Endodermal cell (in vitro differentiated cells): ENCODE measurements at regions not wholly inside any gene's neighbourhood (a gene's known extent, or its start where the extent isn't known, plus 50 kb on each side); places are given as distances from the start of the nearest gene placed in this dataset.

ENCODE experiments used
- DNase-seq: peaks from one replicate; pipeline ENCODE4 v3.0.0-alpha.2; 2017
- H3K27ac ChIP-seq: 2 replicates; pipeline ENCODE4 v1.5.1; 2013; ENCODE audit warnings: mild to moderate bottlenecking, low read depth, low read length, moderate library complexity
- H3K27me3 ChIP-seq: 2 replicates; pipeline ENCODE4 v1.6.1; 2013; ENCODE audit warnings: mild to moderate bottlenecking, low read length, moderate library complexity; ENCODE audit not compliant: insufficient read depth, control insufficient read depth, poor library complexity, severe bottlenecking
- H3K36me3 ChIP-seq: 2 replicates; pipeline ENCODE4 v1.7.0; 2013; ENCODE audit warnings: mild to moderate bottlenecking, low read length, moderate library complexity; ENCODE audit not compliant: control insufficient read depth, insufficient read depth
- H3K4me1 ChIP-seq: one replicate; pipeline ENCODE4 v1.7.0; 2013; ENCODE audit warnings: low read length; ENCODE audit not compliant: control insufficient read depth, insufficient read depth
- H3K4me3 ChIP-seq: 2 replicates; pipeline ENCODE4 v1.5.1; 2013; ENCODE audit warnings: mild to moderate bottlenecking, low read length, moderate library complexity
- H3K9ac ChIP-seq: 2 replicates; pipeline ENCODE4 v1.6.1; 2013; ENCODE audit warnings: mild to moderate bottlenecking, low read length, moderate library complexity; ENCODE audit not compliant: poor library complexity, severe bottlenecking; ENCODE audit errors: extremely low read depth
- H3K9me3 ChIP-seq: 2 replicates; pipeline ENCODE4 v1.6.1; 2013; ENCODE audit warnings: mild to moderate bottlenecking, low read length, moderate library complexity; ENCODE audit not compliant: control insufficient read depth
- H3K27ac Mint-ChIP-seq: 2 replicates; pipeline ENCODE4 v1.8.0; 2020; ENCODE audit warnings: mixed read lengths
- H3K27me3 Mint-ChIP-seq: 2 replicates; pipeline ENCODE4 v1.8.0; 2021; ENCODE audit warnings: mild to moderate bottlenecking, mixed read lengths; ENCODE audit not compliant: insufficient read depth
- H3K36me3 Mint-ChIP-seq: 2 replicates; pipeline ENCODE4 v1.8.0; 2020; ENCODE audit warnings: low read depth, mixed read lengths
- H3K4me1 Mint-ChIP-seq: 2 replicates; pipeline ENCODE4 v1.8.0; 2020; ENCODE audit warnings: mixed read lengths
- H3K4me3 Mint-ChIP-seq: 2 replicates; pipeline ENCODE4 v1.8.0; 2020; ENCODE audit warnings: mild to moderate bottlenecking, moderate library complexity, mixed read lengths
- H3K9me3 Mint-ChIP-seq: 2 replicates; pipeline ENCODE4 v1.8.0; 2020; ENCODE audit warnings: mild to moderate bottlenecking, mixed read lengths
- CTCF ChIP-seq: fragments of 200-600 bp; sonication (generic); conservative IDR thresholded peaks from 2 replicates; pipeline ENCODE4 v1.5.0; 2021; ENCODE audit warnings: antibody characterized with exemption, mild to moderate bottlenecking
- WGBS, 2 experiments: methylation state at CpG; one replicate each; pipeline versions ENCODE4 v1.1.5 to v1.1.7; 2013; ENCODE audit warnings: missing lambda C conversion rate in 2 of 2, mixed read lengths in 1 of 2; ENCODE audit not compliant: insufficient coverage in 1 of 2, insufficient read length in 1 of 2; 5-methylcytosine and 5-hydroxymethylcytosine counted together

GRCh38 chr1:184210031-184210430, 158.5 kb downstream of the TSEN15 start:
- H3K4me3 ChIP-seq, result no peak overlapping the region

GRCh38 chr1:184210862-184211261, 159.3 kb downstream of the TSEN15 start:
- peaks cover 10% of the 10 kb centered on the region for H3K4me1 ChIP-seq
- no peak for DNase-seq
- no peak overlapping the region for H3K4me3 ChIP-seq
- Mint-ChIP-seq H3K4me1 (peaks cover 10% of the 10 kb centered on the region), H3K27ac (no peak overlapping the region), H3K27me3 (peaks cover 73% of the 10 kb centered on the region), H3K9me3 (no peaks in the 10 kb centered on the region), H3K4me3 (no peak overlapping the region), H3K36me3 (no peaks in the 10 kb centered on the region)
- H3K27ac ChIP-seq, result no peak overlapping the region
- 88 to 89% methylated on average over 6 of the region's 6 CpGs for WGBS, 2 experiments
- no peak overlapping the region for H3K9ac ChIP-seq
- no peaks in the 10 kb centered on the region for H3K9me3 ChIP-seq
- peak; percentile 37 for TF ChIP-seq CTCF
- H3K27me3 ChIP-seq, result peaks cover 41% of the 10 kb centered on the region
- no peaks in the 10 kb centered on the region for H3K36me3 ChIP-seq

More at GRCh38 chr1:184210031-184210430, 158.5 kb downstream of the TSEN15 start:
- Histone ChIP-seq H3K9ac (no peak overlapping the region), H3K9me3 (no peaks in the 10 kb centered on the region), H3K36me3 (no peaks in the 10 kb centered on the region), H3K27ac (no peak overlapping the region), H3K27me3 (peaks cover 46% of the 10 kb centered on the region), H3K4me1 (peaks cover 7% of the 10 kb centered on the region)
- Mint-ChIP-seq H3K27me3 (peaks cover 78% of the 10 kb centered on the region), H3K9me3 (no peaks in the 10 kb centered on the region), H3K27ac (no peak overlapping the region), H3K4me1 (peaks cover 5% of the 10 kb centered on the region), H3K4me3 (no peak overlapping the region), H3K36me3 (no peaks in the 10 kb centered on the region)
- 94 to 100% methylated on average over 2 of the region's 2 CpGs for WGBS, 2 experiments
- TF ChIP-seq CTCF, result no peak
- DNase-seq, result no peak

GRCh38 chr1:184212649-184213314, 161.3 kb downstream of the TSEN15 start:
- peak; percentile 59 for DNase-seq
- Mint-ChIP-seq H3K27me3 (peaks cover 72% of the 10 kb centered on the region), H3K4me3 (no peak overlapping the region), H3K9me3 (no peaks in the 10 kb centered on the region), H3K27ac (no peak overlapping the region), H3K36me3 (no peaks in the 10 kb centered on the region), H3K4me1 (peaks cover 12% of the 10 kb centered on the region)
- no peak overlapping the region for H3K9ac ChIP-seq
- H3K4me3 ChIP-seq, result no peak overlapping the region
- peaks cover 10% of the 10 kb centered on the region for H3K4me1 ChIP-seq
- peaks cover 41% of the 10 kb centered on the region for H3K27me3 ChIP-seq
- WGBS, 2 experiments, result 86 to 89% methylated on average over 3 to 7 of the region's 7 CpGs
- TF ChIP-seq CTCF, result no peak
- H3K9me3 ChIP-seq, result no peaks in the 10 kb centered on the region
- H3K27ac ChIP-seq, result no peak overlapping the region
- H3K36me3 ChIP-seq, result no peaks in the 10 kb centered on the region
